ENCODE measurements at regions not wholly inside any gene's neighbourhood (a gene's known extent, or its start where the extent isn't known, plus 50 kb on each side); places are given as distances from the start of the nearest gene placed in this dataset.

- DNase-seq: no peak
Measured at GRCh38 chr1:244920911-244921761, 56.8 kb upstream of the HNRNPU start.

GRCh38 chr1:244919320-244920282 is 55.3 kb upstream of the HNRNPU start:
- DNase-seq: no peak

GRCh38 chr1:244918421-244919319 is 54.3 kb upstream of the HNRNPU start:
- DNase-seq: no peak

GRCh38 chr1:244917073-244917670 is 52.8 kb upstream of the HNRNPU start:
- DNase-seq: no peak

GRCh38 chr1:244915736-244916135 is 51.4 kb upstream of the HNRNPU start:
- no peak for DNase-seq

GRCh38 chr1:244914761-244915160 is 50.4 kb upstream of the HNRNPU start:
- no peak for DNase-seq
